ENCODE measurements at regions not wholly inside any gene's neighbourhood (a gene's known extent, or its start where the extent isn't known, plus 50 kb on each side); places are given as distances from the start of the nearest gene placed in this dataset.
A peak's percentile ranks its signal among the peaks of the same experiment; 100 is the strongest.

DNA sequence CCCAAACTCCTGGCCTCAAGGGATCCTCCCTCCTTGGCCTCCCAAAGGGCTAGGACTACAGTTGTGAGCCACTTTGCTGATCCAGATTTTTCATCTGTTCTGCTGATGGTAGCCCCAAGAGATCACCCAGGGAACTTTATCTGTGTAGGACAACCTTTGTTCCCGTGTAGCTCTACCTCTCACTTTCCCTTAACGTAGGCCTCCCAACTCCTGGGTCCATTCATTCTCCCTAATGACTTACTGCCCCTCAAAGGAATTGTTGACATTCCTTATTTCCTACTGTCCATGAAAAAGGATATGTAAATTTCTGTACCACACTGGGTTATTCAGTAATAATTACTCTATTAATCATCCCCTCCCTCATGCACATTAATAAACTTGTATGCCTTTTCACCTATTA lies 51.0 kb upstream of the PHF24 start:
- TF ChIP-seq, protein P1, sequence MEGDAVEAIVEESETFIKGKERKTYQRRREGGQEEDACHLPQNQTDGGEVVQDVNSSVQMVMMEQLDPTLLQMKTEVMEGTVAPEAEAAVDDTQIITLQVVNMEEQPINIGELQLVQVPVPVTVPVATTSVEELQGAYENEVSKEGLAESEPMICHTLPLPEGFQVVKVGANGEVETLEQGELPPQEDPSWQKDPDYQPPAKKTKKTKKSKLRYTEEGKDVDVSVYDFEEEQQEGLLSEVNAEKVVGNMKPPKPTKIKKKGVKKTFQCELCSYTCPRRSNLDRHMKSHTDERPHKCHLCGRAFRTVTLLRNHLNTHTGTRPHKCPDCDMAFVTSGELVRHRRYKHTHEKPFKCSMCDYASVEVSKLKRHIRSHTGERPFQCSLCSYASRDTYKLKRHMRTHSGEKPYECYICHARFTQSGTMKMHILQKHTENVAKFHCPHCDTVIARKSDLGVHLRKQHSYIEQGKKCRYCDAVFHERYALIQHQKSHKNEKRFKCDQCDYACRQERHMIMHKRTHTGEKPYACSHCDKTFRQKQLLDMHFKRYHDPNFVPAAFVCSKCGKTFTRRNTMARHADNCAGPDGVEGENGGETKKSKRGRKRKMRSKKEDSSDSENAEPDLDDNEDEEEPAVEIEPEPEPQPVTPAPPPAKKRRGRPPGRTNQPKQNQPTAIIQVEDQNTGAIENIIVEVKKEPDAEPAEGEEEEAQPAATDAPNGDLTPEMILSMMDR (IDR thresholded peaks at IDR 0.05), result no peak
- ChIA-PET POLR2A (no interaction called here), CTCF (no interaction called here)
- intact Hi-C loops (cut with micrococcal nuclease), result no loop called here
- H3K27ac Mint-ChIP-seq, result no peak overlapping the region
- no peaks in the 10 kb centered on the region for H3K4me1 Mint-ChIP-seq
- no peak for DNase-seq
- ATAC-seq (ENCODE audit: low read depth), result no peak
- H3K27me3 Mint-ChIP-seq, result peaks cover 19% of the 10 kb centered on the region
- H3K9me3 Mint-ChIP-seq, result no peaks in the 10 kb centered on the region
- no peak overlapping the region for H3K4me3 Mint-ChIP-seq
- H3K36me3 Mint-ChIP-seq (ENCODE audit: low read depth), result no peaks in the 10 kb centered on the region

DNA sequence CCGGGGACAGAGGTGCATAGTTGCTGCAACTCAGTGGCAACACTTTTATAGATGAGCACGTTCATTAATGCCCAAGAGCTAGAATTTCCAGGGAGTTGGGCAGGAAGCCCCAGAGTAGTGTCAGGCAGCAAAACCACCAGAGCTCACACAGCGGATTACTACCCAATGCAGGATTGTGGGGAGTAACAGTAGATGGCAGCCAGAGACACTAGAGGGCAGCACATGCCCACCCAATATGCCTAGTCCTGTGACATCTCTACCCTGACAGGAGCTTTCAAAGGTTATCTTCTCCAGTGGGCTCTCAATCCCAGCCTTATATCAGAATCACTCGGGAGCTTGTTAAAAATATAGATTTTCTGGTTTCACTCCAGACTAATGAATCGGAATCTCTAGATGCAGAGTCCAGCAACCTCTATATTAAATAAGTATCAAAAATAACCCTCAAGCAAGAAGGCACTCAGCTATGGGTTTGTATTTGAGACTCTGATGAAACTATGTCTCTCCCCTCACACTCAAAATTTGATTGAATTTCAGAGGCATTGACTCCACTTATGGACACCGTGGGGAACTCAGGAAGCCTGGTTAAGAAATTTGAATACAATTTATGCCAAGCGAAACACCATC lies 58.4 kb upstream of the PHF24 start:
- intact Hi-C loops (cut with micrococcal nuclease), result loop anchor here (1.0 kb wide), 6 partner anchors 86 to 578 kb away; partner anchors contain the start of gene PIGO
- Mint-ChIP-seq H3K27ac (no peak overlapping the region), H3K27me3 (peaks cover 22% of the 10 kb centered on the region), H3K9me3 (no peaks in the 10 kb centered on the region), H3K4me1 (no peaks in the 10 kb centered on the region), H3K36me3 (ENCODE audit: low read depth) (no peaks in the 10 kb centered on the region), H3K4me3 (no peak overlapping the region)
- ChIA-PET POLR2A (interaction anchor here (0.7 to 1.5 kb wide), 11 partner anchors 86 to 263 kb away, joined by 3 to 14 read pairs (median 4); partner anchors contain the start of genes ATOSB, DNAJB5, FANCG and PIGO), CTCF (interaction anchor here (0.6 to 3.6 kb wide), 31 partner anchors 9 to 700 kb away, joined by 3 to 93 read pairs (median 4); partner anchors contain the start of genes ATOSB, FANCG, PIGO and STOML2)
- DNase-seq (peak; percentile 66), ATAC-seq (ENCODE audit: low read depth) (peak; percentile 99)
- TF ChIP-seq, protein P1 (IDR thresholded peaks at IDR 0.05), result peak; percentile 22

DNA sequence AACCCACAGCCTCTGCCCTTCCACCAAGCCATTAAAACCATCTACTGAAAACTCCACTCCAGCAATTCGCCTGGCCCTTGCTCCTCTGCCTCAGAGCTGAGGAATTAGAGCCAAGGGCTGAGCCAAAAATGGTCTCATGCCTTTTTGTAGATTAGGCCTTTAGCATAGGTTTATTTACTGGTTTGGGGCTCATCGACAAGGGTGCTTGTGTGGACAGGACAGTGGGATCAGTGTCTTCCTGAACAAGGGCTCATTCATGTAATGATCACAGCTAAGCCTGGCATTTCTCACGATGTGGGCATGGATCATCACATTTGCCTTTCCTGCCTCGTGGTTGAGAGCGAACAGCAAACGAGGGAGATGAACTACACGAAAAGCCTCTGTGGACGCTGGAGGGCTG lies 59.2 kb upstream of the PHF24 start:
- H3K4me1 Mint-ChIP-seq, result no peaks in the 10 kb centered on the region
- DNase-seq (no peak), ATAC-seq (ENCODE audit: low read depth) (no peak)
- intact Hi-C loops (cut with micrococcal nuclease), result loop anchor here (1.0 kb wide), 6 partner anchors 86 to 578 kb away; partner anchors contain the start of gene PIGO
- no peak overlapping the region for H3K4me3 Mint-ChIP-seq
- peaks cover 22% of the 10 kb centered on the region for H3K27me3 Mint-ChIP-seq
- H3K36me3 Mint-ChIP-seq (ENCODE audit: low read depth), result no peaks in the 10 kb centered on the region
- H3K9me3 Mint-ChIP-seq, result no peaks in the 10 kb centered on the region
- POLR2A ChIA-PET, result interaction anchor here (0.7 to 1.5 kb wide), 7 partner anchors 87 to 264 kb away, joined by 3 to 6 read pairs (median 5); partner anchors contain the start of genes PIGO and VCP
- CTCF ChIA-PET, result interaction anchor here (1.1 to 3.6 kb wide), 19 partner anchors 9 to 579 kb away, joined by 3 to 93 read pairs (median 6); partner anchors contain the start of genes ATOSB, FANCG, PIGO and STOML2
- TF ChIP-seq, protein P1 (IDR thresholded peaks at IDR 0.05), result no peak
- no peak overlapping the region for H3K27ac Mint-ChIP-seq

DNA sequence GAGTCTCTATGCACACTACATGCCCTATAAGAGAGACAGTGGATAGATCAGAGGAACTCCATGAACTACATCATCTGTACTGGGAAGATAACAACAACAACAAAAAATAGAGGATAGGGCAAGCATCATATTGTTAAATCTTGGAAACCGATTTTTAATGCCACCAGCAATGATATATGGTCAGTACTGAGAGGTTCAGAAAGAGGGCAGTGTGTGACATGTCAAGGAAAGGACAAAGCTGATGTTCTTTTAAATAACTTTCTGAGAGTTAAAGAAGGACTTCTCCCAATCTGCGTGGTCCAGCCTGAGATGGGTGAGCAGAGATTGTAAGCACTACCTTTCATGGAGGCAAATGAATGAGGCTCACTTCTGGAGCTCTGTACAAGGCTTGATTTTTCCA lies 62.0 kb upstream of the PHF24 start:
- no peak for ATAC-seq (ENCODE audit: low read depth)
- POLR2A ChIA-PET, result no interaction called here
- Mint-ChIP-seq H3K27me3 (peaks cover 30% of the 10 kb centered on the region), H3K4me3 (no peak overlapping the region), H3K27ac (no peak overlapping the region), H3K9me3 (no peaks in the 10 kb centered on the region), H3K4me1 (no peaks in the 10 kb centered on the region), H3K36me3 (ENCODE audit: low read depth) (no peaks in the 10 kb centered on the region)
- intact Hi-C loops (cut with micrococcal nuclease), result no loop called here
- TF ChIP-seq, protein P1 (IDR thresholded peaks at IDR 0.05), result no peak
- CTCF ChIA-PET, result interaction anchor here (1.0 to 2.1 kb wide), 3 partner anchors 89 to 201 kb away, joined by 3 to 8 read pairs (median 3); partner anchors contain the start of gene PIGO
- no peak for DNase-seq

DNA sequence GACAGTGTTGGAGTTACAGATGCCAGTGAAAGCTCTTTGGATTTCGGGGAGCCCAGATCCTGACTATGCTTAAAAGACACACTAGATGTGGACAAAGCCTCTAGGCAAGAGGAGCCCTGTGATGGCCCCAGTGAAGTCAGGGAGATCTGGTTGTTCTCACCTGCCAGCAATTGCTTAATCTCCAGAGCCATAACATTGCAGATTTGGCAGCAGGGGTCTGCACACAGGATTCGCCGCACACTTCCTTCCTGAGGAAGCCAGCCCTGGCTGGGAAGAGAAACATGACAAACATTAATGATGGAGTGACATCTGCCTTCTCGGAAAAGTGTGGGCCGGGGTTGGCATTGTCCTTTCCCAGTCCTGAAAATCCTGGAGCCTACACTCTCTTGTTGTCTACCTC lies 65.2 kb upstream of the PHF24 start:
- ChIA-PET POLR2A (no interaction called here), CTCF (no interaction called here)
- Mint-ChIP-seq H3K4me1 (no peaks in the 10 kb centered on the region), H3K27me3 (peaks cover 17% of the 10 kb centered on the region), H3K9me3 (no peaks in the 10 kb centered on the region), H3K4me3 (no peak overlapping the region), H3K36me3 (ENCODE audit: low read depth) (no peaks in the 10 kb centered on the region), H3K27ac (no peak overlapping the region)
- intact Hi-C loops (cut with micrococcal nuclease), result no loop called here
- DNase-seq (no peak), ATAC-seq (ENCODE audit: low read depth) (no peak)
- TF ChIP-seq, protein P1 (IDR thresholded peaks at IDR 0.05), result no peak

Data from activated B cell treated with CpG ODN at 0.5 μM for 24 hours (primary cell).